CMK (cell line): ENCODE measurements at regions not wholly inside any gene's neighbourhood (a gene's known extent, or its start where the extent isn't known, plus 50 kb on each side); places are given as distances from the start of the nearest gene placed in this dataset.
"Not testable (repeated sequence)": the region's sequence is repeated elsewhere in the genome, so short reads cannot be mapped to it uniquely, and the experiment has no call there.

Source experiments
- DNase-seq: peaks from one replicate; pipeline ENCODE4 v3.0.0-alpha.2; 2010; ENCODE audit warnings: low read depth

DNA sequence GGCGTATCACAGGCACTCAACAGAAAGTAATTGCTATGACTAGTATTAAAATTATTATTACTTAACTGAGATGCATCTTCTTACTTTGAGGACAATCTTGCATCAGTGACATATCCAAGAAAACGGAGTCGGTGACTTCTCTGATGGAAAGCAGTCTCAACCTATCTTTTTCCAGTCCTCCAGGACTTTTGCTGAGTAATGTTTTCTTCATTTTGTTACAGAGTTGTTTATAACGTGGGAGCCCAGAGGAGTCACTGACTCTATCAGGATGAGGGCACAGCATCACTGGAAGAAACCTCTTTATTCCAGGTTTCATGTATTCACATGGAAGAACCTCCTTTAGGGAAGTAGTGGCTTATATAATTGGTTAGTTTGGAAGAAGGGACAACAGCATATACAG, 51.5 kb upstream of the MELK start:
- no peak for DNase-seq

DNA sequence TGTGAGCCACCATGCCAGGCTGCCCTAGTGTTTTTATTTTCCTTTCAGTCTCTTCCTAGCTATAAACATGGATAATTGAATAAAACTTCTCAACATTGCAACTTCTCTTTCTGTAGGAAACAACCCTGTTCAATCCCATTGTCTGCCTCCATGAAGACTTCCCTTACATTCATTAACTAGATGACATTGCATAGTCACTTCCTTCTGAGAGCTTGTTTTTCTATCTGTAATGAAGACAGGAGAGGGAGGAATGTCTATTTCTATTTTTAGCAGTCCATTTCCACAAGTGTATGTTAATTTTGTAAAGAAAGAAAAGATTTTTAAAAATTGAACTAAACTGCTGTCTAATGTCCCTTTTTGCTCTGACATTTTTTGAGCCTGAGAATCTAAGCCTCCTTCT, 55.6 kb upstream of the MELK start:
- DNase-seq = no peak

DNA sequence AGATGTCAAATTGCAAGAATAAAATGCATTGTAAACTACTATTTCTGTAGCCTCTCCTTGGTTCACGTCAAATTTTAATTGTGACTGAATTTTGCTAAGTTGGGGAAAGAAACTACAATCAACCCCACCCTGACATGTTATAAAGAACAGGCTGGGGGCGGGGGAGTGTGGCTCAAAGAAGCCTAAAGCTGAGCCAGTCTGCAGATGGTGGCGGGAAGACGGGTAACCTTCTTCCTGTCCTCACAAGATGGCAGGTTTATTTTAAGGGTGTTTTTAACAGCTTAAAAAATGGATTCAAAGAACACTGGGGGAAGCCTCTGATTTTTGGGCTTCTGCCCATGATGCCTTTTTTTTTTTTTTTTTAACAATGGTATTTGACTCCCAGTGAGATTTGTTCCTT, 68.5 kb upstream of the MELK start:
- DNase-seq = no peak

DNA sequence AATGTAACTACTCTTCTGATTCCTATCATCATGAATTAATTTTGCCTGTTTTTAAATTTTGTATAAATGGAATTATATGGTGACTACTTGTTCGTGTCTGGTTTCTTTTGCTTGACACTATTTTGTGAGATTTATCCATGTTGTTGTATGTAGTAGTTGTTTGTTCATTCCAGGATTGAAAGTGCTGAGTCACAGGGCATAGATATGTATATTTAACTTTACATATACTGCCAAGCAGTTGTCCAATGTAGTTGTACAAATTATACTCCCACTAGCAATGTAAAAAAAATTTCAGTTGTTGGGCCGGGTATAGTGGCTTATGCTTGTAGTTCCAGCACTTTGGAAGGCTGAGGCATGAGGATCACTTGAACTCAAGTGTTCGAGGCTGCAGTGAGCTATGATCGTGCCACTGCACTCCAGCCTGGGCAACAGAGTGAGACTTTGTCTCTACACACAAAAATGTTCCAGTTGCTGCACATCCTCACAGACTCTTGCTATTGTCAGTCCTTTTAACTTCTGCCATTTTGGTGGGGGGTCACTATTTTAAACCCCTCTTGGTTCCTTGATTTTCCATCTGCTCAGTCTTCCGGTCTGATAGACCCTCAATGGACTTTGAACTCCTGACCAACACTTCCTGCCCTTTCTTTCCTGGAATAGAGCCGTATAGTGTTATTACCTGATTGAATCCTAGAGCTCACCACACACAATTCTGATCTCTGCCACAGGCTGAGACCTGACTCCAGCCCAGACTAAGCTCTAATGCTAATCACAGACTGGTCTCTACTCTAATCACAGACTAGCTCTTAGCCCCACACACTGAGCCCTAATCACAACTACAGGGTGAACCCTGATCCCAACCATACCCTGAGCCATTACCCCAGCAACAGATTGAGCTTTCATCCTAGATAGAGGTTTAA, 69.3 kb upstream of the MELK start:
- no peak for DNase-seq

DNA sequence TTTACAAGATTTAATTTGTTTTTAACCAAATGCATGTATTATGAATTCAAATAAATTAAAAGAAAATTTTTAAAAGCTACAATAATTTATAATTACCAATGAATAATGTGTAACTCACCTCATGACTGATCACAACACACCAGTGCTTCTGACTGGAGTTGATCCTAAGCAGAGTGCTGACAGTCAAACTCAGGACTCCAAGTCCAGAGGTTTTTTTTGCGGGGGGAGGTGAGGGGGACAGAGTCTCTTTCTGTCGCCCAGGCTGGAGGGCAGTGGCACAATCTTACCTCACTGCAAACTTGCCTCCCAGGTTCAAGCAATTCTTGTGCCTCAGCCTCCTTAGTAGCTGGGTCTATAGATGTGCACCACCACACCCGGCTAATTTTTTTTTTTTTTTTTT, 71.0 kb upstream of the MELK start:
- no peak for DNase-seq

DNA sequence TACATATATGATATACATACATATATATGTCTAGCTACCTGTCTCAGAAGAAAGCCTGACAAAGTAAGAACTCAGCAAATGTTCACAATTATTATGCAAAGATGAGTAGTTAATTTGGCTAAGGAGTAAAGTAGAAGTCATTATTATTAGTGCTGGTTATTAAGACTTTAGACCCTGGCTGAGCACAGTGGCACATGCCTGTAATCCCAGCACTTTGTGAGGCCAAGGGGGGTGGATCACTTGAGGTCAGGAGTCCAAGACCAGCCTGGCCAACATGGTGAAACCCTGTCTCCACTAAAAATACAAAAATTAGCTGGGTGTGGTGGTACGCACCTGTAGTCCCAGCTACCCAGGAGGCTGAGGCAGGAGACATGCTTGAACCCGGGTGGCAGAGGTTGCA, 71.8 kb upstream of the MELK start:
- not testable (repeated sequence) for DNase-seq

DNA sequence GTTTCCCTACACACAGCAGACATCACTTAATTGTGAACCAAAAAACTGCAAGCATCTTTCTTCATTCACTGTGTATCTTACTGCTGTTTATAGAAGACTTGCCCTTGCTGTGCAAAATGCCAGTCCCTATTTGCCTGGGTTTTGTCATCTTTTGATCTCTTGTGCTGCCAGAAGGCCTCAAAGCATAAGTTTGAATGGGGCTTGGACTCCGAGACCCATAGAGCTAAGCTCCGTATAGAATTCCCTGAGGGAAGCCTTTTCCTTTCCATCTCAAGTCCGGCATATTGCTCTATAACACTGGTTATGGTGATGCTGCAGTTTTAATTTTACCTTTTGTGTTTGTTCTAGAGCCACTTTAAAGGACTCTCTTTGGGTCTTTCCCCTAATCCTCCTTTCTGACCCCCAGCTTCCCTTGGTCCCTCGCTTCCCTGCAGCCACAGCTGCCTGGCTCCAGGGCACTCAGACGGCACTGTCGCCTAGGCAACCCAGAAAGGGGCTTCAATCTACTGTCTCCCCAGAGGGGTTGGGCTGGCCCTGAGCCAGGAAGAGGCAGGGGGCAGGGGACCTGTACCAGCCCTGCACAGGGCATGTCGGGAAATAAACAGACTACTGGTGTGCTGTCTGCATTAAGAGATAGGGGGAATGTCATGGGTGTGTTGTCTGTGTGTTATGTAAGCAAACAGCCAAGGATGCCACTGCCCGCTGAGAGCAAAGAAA, 73.4 kb upstream of the MELK start:
- DNase-seq = no peak

DNA sequence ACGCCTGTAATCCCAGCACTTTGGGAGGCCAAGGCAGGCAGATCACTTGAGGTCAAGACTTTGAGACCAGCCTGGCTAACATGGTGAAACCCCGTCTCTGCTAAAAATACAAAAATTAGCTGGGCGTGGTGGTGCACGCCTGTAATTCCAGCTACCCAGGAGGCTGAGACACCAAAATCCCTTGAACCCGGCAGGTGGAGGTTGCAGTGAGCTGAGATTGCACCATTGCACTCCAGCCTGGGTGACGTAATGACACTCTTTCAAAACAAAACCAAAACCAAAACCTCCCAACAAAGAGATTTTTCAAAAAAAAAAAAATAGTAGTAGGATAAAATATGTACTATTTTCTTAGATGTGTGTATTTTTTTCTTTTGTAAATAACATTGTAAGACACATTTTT, 79.1 kb upstream of the MELK start:
- DNase-seq = not testable (repeated sequence)

DNA sequence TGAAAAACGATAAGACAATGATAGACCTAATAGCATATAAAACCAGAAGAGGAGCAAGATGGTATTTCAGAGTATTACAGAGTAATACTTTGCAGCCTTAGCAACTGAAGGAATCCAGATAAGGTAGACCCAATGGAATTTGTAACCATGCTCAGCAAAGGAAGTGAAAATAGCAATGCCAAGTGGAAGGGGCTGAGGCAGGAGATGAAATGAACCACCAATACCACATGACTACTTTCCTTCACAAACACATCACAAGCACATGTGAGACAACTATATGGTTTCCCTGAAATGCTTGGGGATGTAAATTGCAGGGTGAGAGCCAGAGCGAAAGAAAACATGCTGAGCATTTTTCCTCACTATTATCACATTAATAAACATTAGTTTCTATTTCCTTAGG, 79.8 kb upstream of the MELK start:
- no peak for DNase-seq

DNA sequence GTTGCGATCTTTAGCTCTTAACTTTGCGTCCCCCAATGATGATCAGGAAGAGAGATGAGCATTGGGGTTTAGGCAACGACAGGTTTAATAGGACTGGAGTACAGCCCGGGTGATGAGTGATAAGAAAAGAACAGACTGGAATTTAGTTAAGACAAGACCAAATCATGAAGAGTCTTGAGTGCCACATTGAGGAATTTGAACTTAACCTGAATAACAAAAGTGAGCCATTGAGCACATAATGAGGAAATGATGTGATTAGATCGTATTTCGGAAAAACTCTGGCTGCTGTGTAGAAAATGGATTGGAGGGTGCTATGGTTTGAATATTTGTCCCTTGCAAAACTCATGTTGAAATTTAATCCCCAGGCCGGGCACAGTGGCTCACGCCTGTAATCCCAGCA, 83.2 kb upstream of the MELK start:
- no peak for DNase-seq

DNA sequence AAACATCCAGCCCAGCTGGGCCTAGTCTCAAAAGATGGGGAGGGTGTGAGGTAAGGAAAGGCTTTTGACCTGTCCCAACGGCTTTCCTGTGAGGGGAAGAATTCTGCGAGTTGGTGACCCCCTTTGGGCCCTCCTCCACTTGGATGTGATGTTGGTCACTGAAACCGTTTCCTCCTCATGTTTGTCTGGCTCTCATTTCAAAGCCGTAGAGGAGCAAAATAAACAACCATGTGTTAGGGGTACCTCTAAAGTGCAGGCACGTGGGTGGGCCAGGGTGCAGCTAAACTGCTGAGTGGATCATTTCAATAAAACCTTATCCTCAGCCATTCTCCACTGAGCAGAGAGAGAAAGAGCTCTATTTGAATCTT, 84.3 kb upstream of the MELK start:
- no peak for DNase-seq

DNA sequence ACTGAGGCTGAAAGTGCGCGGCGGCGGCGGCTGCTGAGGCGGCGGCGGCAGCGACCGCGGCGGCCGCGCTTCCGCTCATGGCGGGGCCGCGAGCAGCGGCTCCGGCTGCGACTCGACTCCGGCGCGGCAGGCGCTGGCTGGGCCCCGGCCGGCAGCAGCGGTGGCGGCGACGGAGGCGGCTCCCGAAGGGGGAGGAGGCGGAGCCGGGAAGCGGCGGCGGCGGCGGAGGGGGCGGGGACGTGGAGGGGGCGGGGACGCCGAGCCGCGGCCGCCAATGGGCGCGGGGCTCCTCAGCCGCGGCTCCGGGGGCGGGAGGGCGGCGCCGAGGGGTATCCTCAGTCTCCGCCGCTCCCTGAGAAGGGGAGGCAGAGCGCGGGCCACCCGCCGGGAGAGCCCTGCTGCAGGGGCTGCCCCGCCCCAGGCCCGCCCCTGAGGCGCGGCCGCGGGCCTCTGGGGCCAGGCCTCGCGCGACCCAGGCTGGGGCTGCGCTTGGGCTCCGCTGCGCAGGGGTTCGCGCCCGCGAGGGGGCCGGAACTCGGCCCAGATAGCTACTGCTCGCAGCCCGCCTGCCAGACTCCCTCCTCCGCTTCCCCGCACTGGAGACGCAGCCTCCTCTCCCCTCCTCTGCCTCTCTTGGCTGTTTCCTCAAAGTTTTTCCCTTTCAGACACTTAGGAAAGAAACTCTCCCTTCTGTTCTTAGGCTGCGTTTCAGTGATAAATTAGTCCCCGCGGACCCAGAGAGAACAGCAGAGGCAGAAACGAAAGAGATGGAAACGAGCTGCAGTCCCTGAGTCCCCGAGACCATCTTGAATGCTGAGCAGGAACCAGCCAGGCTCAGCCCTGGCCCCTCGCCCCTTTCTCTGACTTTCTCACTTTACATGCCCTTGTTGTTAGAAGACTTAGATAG, 85.0 kb upstream of the MELK start:
- peak; percentile 76 for DNase-seq

DNA sequence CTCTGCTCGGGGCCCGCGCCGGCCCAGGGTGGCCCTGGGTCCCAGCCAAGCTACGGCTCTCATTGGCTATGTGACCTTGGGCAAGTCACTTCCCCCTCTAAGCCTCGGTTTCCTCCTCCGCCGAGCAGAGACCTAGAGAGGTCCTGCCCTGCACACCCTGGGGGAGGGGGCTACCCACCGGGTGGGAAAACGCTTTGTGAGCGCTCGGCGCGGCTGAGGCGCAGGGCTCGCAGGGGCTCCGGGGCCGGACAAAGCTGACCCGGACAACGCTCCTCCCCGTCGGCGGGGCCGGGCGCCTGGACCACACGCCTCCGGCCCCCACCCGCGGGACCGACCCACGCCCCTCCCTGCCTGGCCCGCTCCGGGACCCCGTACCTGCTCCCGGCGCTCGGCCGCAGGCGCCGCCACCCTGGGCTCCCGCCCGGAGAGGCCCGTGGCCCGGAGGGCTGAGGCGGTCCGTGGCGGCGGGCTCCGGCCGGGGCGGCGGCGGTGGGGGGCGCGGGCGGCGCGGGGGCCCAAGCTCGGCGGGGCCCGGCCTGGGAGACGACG, 85.7 kb upstream of the MELK start:
- DNase-seq = no peak

DNA sequence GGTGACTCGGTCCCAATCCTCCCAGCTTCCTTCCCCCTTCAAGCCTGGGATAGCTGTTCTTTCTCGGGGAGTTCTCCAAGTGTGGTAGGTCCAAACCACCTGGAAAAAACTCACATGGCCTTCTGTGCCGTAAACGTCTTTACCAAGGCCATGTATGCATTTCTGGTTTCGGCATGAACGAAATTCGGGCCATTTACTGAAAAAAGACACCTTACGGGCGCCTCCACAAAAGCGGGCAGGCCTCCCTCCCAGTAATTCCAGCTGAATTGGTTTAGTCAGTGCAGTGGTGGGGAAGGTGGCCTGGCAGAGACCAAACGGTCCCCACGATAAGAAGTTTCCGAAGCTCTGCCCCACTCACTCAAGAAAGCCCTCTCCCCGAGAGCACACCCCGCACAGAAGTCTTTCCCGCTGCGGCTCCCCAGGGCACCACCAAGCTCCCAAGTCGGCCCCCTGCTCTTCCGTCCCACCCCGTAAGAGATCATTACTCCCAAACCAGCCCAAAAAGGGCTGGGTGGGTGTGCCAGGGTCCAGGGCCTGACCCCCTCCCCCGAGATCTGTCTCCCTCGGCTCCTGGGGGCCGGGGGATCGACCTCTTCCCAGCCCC, 86.3 kb upstream of the MELK start:
- DNase-seq = no peak

DNA sequence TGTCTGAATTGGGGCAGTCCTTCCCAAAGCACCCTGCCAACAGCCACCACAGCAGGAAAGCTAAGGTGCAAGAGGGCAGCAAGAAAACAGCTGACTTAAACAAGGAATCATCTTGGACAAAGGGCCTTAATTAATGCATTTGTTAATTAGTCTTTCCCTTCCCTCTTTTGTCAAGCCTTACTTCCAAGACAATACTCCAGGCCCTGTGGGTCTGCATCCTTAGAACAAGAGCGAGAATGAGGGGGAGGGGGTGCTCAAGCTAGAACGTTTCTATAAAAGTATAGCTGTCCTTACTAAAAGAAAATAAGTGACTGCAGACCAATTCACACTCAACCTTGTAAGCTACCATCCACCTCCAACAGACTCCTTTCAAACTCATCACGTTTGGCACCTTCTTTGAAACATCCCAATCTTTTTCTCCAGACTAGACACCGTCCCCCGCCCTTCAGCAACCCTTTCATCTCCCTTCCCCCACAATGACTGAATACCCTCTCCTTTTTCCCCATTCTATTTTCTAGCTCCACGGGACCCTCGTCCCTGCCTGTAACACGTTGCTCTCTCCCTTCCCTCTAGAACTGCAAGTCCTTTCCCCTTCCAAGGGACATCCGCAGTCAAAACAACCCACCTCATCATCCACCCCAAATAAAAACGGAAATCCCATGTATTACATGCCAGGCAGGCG, 85.7 kb upstream of the RNF38 start:
- DNase-seq = no peak

DNA sequence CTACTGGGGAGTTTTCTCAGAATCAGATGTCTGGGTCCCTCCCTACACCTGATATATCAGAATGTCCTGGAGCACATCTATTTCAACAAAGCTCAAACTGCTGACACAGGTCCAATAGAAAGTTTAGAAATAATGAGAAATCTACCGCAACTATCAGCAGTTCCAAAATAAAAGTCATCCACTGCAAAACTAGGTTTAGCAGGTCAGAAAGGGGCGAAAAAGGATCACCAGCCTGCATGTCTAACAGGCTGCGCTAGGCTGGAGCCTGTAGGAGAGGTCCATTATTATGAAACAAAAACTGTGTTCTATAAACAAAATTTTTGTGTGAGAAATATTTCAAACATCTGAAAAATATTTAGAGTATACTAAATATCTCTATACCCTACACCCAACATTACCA, 84.1 kb upstream of the RNF38 start:
- no peak for DNase-seq

DNA sequence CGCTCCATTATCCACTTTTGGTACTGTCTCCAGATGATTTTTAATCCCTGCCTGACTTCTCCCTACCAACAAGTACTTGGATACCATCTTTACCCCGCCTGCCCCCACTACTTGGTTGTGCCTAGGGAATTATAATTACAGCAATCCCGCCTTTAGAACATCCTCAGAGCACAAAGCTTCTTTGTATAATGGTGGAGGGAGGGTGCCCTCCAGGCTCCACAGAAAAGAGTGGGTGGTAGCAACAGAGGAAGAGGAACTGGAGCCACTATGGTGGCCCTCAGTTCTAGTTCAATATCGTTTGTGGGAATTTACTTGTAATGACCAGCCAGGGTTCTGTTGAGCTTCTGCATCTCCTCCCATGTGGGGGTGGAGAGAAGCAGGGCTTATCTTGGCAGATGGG, 79.0 kb upstream of the RNF38 start:
- DNase-seq = no peak

DNA sequence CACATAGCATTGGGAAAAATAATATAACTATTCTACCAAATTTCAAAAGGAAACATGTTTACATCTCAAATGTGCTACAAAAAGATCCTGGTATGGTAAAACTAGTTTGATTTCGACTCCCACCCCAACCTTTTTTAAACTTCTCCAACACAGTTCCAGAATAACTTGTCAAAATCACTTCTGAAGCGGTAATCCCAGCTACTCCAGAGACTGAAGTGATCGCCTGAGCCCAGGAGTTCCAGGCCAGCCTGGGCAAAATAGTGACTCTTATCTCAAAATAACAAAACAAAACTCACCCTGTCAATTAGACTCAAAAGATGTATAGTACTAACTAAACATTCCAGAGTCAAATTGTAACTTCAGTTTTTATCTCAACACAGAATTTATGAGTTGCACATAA, 71.3 kb upstream of the RNF38 start:
- DNase-seq = no peak

DNA sequence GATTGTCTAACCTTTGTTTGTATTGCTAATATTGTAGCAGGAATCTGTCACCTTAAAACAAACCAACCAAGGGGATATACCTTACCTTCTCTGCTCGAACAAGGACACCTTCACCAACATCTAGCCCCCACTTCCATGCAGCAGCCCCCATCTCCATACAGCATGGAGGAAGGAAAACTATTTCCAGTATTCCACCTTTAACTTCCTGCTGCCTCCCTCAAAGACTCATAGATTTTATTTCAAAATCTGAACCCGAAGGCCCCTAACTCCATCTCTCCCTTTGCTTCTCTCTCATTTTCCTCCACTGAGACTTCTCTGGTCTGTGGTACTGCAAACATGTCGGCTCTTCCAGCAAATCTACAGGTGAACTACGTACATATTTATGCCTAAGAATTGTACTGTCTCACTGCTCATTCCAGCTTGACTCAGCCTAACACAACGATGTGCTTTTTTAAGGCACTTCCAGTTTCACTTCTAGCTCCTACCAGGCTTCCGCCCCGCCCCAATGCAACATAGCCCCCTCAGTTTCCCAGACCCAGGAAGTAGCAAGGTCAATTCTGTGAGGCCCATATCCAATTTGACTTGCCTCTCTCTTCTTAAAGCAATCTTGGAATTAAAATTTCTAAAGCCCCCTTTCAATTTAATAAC, 70.7 kb upstream of the RNF38 start:
- DNase-seq = no peak

DNA sequence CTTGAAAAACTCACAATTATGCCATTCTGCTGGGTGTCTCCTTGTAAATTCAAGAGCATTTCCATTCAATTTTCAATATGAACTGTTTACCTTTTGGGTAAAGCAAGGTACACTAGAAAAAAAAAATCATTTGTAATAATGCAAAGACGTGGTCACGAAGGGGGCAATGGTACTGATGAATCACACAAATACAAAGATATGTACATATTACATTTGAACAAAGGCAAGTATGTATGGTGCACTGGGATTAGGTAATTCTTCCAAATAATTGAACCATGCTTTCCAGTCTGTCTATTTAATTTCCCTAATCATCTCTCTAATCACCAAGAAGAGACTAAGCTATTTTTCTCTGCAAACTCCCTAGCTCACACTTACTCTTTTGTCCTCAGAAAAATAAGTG, 63.4 kb upstream of the RNF38 start:
- no peak for DNase-seq

DNA sequence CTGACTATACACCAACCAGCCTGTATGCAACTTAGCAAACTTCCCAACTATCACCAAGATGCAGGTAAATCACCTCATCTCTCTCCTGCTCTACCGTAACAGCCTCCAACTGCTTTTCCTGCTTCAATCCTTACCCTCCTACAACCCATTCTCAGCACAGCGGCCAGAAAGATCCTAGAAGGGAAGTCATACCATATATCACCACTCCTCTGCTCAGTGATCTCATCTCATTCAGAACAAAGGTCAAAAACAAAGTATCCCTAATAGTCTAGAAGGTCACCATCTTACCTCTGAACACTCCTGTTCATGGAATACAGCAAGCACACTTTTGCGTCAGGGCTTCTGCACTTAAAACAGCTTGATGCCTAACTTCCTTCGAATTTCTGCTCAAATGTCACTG, 62.2 kb upstream of the RNF38 start:
- no peak for DNase-seq
